Panc1 (cell line): ENCODE measurements at regions not wholly inside any gene's neighbourhood (a gene's known extent, or its start where the extent isn't known, plus 50 kb on each side); places are given as distances from the start of the nearest gene placed in this dataset.

Experiments used
- POLR2AphosphoS5 ChIP-seq: IDR thresholded peaks from 2 replicates; pipeline ENCODE4 v1.6.1; 2012; ENCODE audit warnings: mild to moderate bottlenecking, low read depth, low read length, moderate library complexity
- REST ChIP-seq, 2 experiments: IDR thresholded peaks; 2 replicates each; pipeline ENCODE4 v1.6.1; 2011 to 2012; ENCODE audit warnings: low read depth in 2 of 2, control low read depth in 1 of 2, low read length in 1 of 2, mild to moderate bottlenecking in 1 of 2, moderate library complexity in 1 of 2; ENCODE audit not compliant: insufficient read depth in 1 of 2
- SIN3A ChIP-seq: IDR thresholded peaks from 2 replicates; pipeline ENCODE4 v1.6.1; 2012; ENCODE audit warnings: low read depth, mild to moderate bottlenecking, low read length, moderate library complexity, borderline replicate concordance; ENCODE audit not compliant: insufficient read depth
- TCF7L2 ChIP-seq: IDR thresholded peaks from 2 replicates; pipeline ENCODE4 v1.6.1; 2011; ENCODE audit warnings: mild to moderate bottlenecking, low read depth, low read length, inconsistent platforms
- TF ChIP-seq, protein P1 (sequence below): fragments of 450-650 bp; IDR thresholded peaks from 2 replicates; pipeline ENCODE4 v1.5.1; 2017; ENCODE audit warnings: mild to moderate bottlenecking

DNA sequence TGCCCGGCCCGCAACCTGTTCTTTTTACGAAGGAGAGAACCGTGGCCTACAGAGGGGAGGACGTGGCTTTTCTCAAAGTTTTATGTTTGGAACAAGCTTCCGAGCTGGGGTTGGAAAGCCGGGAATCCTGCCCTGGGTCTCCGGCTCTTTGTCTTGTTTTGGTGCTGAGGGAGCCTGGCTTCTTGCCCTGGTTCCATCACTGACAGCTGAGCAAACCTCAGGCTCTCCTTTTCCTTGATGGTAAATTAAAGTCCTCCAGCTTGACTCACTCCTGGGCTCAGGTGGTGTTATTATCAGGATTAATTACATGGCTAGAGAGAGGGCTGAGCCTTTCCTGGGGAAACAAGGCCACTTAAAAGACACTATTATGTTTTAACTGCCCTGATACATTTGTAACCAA, 289.5 kb upstream of the RGMA start:
- TF ChIP-seq, protein P1, sequence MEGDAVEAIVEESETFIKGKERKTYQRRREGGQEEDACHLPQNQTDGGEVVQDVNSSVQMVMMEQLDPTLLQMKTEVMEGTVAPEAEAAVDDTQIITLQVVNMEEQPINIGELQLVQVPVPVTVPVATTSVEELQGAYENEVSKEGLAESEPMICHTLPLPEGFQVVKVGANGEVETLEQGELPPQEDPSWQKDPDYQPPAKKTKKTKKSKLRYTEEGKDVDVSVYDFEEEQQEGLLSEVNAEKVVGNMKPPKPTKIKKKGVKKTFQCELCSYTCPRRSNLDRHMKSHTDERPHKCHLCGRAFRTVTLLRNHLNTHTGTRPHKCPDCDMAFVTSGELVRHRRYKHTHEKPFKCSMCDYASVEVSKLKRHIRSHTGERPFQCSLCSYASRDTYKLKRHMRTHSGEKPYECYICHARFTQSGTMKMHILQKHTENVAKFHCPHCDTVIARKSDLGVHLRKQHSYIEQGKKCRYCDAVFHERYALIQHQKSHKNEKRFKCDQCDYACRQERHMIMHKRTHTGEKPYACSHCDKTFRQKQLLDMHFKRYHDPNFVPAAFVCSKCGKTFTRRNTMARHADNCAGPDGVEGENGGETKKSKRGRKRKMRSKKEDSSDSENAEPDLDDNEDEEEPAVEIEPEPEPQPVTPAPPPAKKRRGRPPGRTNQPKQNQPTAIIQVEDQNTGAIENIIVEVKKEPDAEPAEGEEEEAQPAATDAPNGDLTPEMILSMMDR, result no peak
- TF ChIP-seq SIN3A (no peak), POLR2AphosphoS5 (no peak), REST (IDR thresholded peaks at IDR 0.05; ENCODE audit: insufficient read depth in 1 of 2, low read depth in 2 of 2, low read length in 1 of 2) (no peak), TCF7L2 (no peak)
